Peyer's patch (tissue), 4 donors: ENCODE measurements at regions not wholly inside any gene's neighbourhood (a gene's known extent, or its start where the extent isn't known, plus 50 kb on each side); places are given as distances from the start of the nearest gene placed in this dataset.

Experiments used
- CTCF ChIP-seq, 6 experiments: fragments of 450-650 bp in 4 of 6; fragments of 200-600 bp in 2 of 6; sonication (generic) in 1 of 6; IDR thresholded peaks; one replicate each; pipeline ENCODE4 v1.5.1; 2017 to 2019; ENCODE audit warnings: antibody characterized with exemption in 6 of 6, mild to moderate bottlenecking in 3 of 6, moderate library complexity in 1 of 6
- POLR2A ChIP-seq, 2 donors: fragments of 450-650 bp; IDR thresholded peaks; one replicate each; pipeline ENCODE4 v1.5.1; 2017; ENCODE audit warnings: antibody characterized with exemption in 2 of 2, mild to moderate bottlenecking in 2 of 2, moderate library complexity in 2 of 2

GRCh38 chr2:22209545-22209944 lies 1085.8 kb downstream of the TDRD15 start:
- no peak for TF ChIP-seq POLR2A (IDR thresholded peaks at IDR 0.05)
- no peak for TF ChIP-seq CTCF (IDR thresholded peaks at IDR 0.05)
